ENCODE measurements at regions not wholly inside any gene's neighbourhood (a gene's known extent, or its start where the extent isn't known, plus 50 kb on each side); places are given as distances from the start of the nearest gene placed in this dataset.

DNA sequence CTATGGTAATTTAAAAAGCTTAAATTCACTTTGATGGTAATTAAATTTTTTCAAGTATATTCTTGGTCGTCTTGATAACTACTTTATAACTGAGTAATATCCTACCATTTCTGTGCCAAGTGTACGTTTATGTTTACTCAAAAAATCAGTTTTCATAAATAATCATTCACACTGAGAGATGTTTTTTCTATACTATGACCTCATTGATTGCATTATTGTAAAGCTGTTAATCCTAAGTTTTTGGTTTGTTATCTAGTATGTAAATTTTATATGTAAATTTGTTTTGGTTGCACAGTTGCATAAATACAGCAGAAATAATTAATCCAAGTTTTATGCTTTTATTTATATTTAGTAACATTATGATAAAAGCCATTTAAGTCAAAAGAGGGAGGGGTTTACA lies 196.4 kb upstream of the PRICKLE1 start:
- H3K27me3 Mint-ChIP-seq (ENCODE audit: insufficient read depth) = no peaks in the 10 kb centered on the region; the same call in 1 of the 2 replicates
- H3K4me3 Mint-ChIP-seq = no peak overlapping the region
- H3K36me3 Mint-ChIP-seq (ENCODE audit: low read depth) = peaks cover 4% of the 10 kb centered on the region; the same call in 1 of the 2 replicates
- no peaks in the 10 kb centered on the region for H3K9me3 Mint-ChIP-seq
- TF ChIP-seq, protein P1, sequence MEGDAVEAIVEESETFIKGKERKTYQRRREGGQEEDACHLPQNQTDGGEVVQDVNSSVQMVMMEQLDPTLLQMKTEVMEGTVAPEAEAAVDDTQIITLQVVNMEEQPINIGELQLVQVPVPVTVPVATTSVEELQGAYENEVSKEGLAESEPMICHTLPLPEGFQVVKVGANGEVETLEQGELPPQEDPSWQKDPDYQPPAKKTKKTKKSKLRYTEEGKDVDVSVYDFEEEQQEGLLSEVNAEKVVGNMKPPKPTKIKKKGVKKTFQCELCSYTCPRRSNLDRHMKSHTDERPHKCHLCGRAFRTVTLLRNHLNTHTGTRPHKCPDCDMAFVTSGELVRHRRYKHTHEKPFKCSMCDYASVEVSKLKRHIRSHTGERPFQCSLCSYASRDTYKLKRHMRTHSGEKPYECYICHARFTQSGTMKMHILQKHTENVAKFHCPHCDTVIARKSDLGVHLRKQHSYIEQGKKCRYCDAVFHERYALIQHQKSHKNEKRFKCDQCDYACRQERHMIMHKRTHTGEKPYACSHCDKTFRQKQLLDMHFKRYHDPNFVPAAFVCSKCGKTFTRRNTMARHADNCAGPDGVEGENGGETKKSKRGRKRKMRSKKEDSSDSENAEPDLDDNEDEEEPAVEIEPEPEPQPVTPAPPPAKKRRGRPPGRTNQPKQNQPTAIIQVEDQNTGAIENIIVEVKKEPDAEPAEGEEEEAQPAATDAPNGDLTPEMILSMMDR (IDR thresholded peaks at IDR 0.05) = no peak
- no peak for DNase-seq
- peaks cover 31% of the 10 kb centered on the region for H3K4me1 Mint-ChIP-seq (ENCODE audit: low read depth)
- H3K27ac Mint-ChIP-seq = no peak overlapping the region

DNA sequence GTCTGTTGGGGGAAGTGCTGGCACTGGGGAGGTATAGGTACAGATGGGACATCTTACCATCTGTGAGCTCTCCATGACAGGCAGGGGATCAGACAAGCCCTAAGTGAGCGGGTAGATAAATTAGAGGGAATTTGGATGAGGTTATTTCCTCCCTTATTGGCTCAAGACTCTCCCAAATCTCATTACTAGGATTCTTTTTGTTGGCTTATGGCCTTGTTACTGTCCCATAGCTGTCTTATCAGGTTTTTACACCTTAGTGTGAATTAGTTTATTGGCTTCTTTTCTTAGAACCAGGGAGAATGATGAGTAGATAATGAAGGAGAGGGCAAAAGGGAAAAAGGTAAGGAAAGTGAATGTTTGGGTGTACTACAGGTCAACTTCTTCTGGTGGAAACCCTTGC lies 191.1 kb upstream of the PRICKLE1 start:
- no peak for DNase-seq
- TF ChIP-seq, protein P1 (IDR thresholded peaks at IDR 0.05) = no peak
- Mint-ChIP-seq H3K4me1 (ENCODE audit: low read depth) (no peaks in the 10 kb centered on the region), H3K9me3 (no peaks in the 10 kb centered on the region), H3K27me3 (ENCODE audit: insufficient read depth) (no peaks in the 10 kb centered on the region; the same call in 1 of the 2 replicates), H3K27ac (no peak overlapping the region), H3K36me3 (ENCODE audit: low read depth) (no peaks in the 10 kb centered on the region), H3K4me3 (no peak overlapping the region)

DNA sequence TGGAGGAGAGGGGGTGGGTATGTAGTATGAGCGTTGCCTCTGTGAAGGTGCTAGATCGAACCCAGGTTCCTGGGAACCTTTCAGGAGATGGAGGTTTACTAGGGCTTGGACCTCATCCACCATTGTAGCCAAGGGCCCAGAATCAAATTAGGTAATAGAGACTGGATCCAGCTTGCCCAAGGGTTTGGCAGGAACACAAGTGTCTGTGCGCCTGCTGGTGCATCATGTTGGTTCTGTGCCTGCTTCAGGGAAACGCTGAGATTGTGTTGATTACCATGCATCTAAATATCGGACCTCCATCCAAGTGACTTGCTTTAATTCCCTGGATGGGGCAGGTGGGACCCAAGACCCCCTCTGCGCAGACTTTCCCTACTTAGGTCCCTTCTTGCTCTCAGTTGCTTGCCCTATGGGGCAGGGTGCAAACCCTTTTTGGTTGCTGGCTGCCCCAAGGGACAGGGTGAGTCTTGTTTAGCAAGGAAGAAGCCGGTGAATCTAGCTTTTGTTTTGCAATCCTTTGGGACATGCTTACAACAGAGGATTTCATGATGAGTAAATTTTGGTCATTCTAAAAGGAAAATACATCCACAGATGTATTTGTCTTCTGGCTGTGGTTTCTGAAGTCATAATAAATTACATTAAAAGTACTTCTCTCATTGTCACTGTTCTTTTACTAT lies 189.8 kb upstream of the PRICKLE1 start:
- Mint-ChIP-seq H3K4me1 (ENCODE audit: low read depth) (no peaks in the 10 kb centered on the region), H3K9me3 (no peaks in the 10 kb centered on the region), H3K4me3 (no peak overlapping the region), H3K27ac (no peak overlapping the region), H3K27me3 (ENCODE audit: insufficient read depth) (no peaks in the 10 kb centered on the region; the same call in 1 of the 2 replicates), H3K36me3 (ENCODE audit: low read depth) (no peaks in the 10 kb centered on the region)
- TF ChIP-seq, protein P1 (IDR thresholded peaks at IDR 0.05) = no peak
- no peak for DNase-seq

DNA sequence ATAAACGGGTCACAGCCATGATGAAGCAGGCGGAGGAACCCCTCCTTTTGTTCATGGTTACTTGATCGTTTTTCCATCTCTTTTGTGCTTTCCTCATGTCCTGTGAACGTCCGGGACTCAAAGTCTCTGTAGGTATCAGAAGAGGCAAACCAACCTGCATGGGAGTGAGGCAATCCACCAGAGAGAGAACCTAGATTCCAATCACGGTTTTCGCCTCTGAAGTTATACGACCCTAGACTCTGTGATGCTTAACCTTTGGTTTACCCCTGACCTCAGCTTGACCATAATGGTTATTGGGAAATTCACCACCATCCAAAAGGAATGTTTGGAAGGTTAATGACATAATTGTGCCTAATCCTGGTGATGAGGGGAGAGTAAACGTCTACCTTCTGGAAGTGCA lies 186.8 kb upstream of the PRICKLE1 start:
- H3K36me3 Mint-ChIP-seq (ENCODE audit: low read depth) = no peaks in the 10 kb centered on the region; the same call in 1 of the 2 replicates
- TF ChIP-seq, protein P1 (IDR thresholded peaks at IDR 0.05) = no peak
- no peak overlapping the region for H3K27ac Mint-ChIP-seq
- no peaks in the 10 kb centered on the region for H3K4me1 Mint-ChIP-seq (ENCODE audit: low read depth)
- no peak for DNase-seq
- peaks cover 12% of the 10 kb centered on the region for H3K9me3 Mint-ChIP-seq
- peaks cover 7% of the 10 kb centered on the region for H3K27me3 Mint-ChIP-seq (ENCODE audit: insufficient read depth)
- no peak overlapping the region for H3K4me3 Mint-ChIP-seq

DNA sequence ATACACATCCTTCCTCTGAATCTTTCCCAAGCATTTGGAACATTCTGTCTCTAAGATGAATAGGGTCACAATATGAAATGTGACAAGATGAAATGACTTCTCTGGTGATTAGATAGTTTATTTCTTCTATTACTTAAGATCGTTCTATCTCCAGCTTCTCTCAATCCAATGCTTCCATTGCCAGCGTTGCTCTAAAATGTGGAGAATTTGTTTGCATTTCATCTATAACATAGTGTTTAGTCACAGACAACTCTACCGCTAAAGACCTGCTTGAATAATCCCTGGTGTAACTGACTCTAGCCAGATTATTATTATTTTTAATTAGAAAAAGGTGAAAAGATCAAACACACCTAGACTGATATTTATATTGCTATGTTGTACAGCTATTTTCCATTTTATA lies 184.7 kb upstream of the PRICKLE1 start:
- H3K4me1 Mint-ChIP-seq (ENCODE audit: low read depth) = no peaks in the 10 kb centered on the region
- no peak overlapping the region for H3K27ac Mint-ChIP-seq
- H3K4me3 Mint-ChIP-seq = no peak overlapping the region
- TF ChIP-seq, protein P1 (IDR thresholded peaks at IDR 0.05) = no peak
- H3K9me3 Mint-ChIP-seq = peaks cover 14% of the 10 kb centered on the region
- no peak for DNase-seq
- H3K27me3 Mint-ChIP-seq (ENCODE audit: insufficient read depth) = peaks cover 7% of the 10 kb centered on the region
- H3K36me3 Mint-ChIP-seq (ENCODE audit: low read depth) = no peaks in the 10 kb centered on the region; the same call in 1 of the 2 replicates
